Frontal cortex (tissue), 3 donors: ENCODE measurements at regions not wholly inside any gene's neighbourhood (a gene's known extent, or its start where the extent isn't known, plus 50 kb on each side); places are given as distances from the start of the nearest gene placed in this dataset.
"Not testable (repeated sequence)": the region's sequence is repeated elsewhere in the genome, so short reads cannot be mapped to it uniquely, and the experiment has no call there.

ENCODE experiments used
- DNase-seq, 2 donors: peaks; one replicate each; pipeline ENCODE4 v3.0.0; 2012; ENCODE audit warnings: low spot score in 2 of 2
- FAIRE-seq: peaks from 2 replicates; lab custom pipeline; 2012; peaks lifted over from hg19 to GRCh38; lab: Jason Lieb, UNC
- donor health status: control.
- donor health status: control.
- donor health status: control.

DNA sequence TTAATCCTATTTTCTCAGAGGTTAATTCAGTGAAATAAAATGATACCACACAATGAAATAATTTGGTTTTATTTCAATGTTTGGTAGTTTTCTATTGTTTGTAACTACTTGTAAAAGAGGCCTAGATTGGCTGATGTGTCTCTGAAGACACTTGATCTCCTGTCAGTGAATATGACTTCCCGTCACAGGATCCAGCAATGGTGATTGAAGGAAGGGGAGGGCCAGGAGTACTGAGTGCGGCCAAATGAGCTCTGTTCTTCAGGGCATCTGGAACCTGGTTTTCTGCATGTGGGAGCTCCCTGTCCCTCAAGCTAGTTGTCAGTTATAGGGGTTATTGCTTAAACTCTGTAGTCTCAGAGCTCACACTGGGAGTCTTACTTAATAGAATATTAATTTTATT, 86.5 kb upstream of the OTUD4 start:
- FAIRE-seq (no peak), DNase-seq (no peak)

DNA sequence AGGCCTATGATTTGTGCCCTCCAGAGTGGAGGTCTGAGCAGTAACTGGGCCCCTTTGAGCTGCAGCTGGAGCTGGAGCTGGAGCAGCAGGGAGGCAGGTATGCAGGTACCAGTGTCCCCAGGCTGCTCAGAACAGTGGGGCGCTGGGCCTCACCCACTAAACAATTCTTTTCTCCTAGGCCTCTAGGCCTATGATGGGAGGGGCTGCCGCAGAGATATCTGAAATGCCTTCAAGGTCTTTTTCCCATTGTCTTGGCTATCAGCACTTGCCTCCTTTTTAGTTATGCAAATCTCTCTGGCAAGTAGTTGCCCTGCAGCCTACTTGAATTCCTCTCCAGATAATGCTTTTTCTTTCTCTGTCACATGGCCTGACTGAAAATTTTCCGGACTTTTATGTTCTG, 79.7 kb upstream of the OTUD4 start:
- no peak for DNase-seq
- FAIRE-seq: no peak

DNA sequence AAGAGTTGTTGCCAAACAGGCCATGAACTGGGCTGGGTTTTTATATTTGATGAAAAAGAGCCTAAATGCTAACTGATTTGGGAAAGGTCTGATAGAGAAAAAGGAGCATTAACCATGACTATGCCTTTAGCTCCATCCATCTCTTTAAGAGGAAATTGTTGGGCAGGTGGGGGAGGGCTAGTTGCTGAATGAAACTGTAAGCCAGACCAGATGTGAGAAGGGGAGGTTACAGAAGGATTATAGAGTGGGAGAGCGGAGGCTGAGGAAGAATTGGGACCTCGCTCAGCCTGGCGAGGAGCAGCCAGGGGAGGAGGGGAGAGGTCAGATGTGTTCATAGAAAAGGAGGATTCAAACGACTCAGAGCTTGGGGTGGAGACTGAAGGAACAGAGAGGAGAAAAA, 74.9 kb upstream of the OTUD4 start:
- not testable (repeated sequence) for FAIRE-seq, DNase-seq

DNA sequence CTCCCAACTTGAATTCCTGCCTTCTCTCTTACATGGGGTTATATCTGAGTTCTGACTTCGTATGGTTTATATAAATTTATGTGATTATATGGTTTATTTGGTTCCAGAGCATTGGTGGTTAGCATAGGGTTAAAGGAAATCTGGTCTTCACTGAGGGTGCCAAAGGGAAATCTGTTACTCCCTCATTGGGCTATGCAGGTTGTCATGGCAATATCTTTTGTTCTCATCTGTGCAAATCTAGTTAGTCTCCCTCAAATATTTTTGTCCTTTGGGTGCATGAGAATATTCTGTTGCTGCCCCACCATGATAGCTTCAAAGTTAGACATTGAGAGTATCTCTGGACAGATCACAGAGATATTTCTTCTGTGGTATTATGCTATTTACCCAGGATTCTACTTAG, 71.8 kb upstream of the OTUD4 start:
- DNase-seq (no peak), FAIRE-seq (no peak)

DNA sequence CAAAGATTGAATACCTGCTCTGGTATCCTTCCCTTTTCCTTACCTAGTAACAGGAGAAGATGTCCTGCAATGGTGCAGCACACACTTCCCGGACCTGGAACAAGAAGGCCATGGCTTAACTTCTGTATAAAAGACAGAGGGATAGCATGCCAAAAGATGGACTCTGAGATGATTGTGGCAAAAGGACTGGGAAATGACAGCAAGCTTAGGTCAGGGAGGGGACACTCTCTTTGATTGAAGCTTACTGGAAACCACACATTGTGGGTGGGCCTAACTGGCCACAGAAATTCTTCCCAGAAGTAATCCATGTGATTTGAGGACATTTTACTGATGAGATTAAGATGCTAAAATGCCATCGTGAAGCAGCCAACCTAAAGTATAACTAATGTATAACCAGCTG, 71.0 kb upstream of the OTUD4 start:
- DNase-seq: no peak
- FAIRE-seq: no peak

DNA sequence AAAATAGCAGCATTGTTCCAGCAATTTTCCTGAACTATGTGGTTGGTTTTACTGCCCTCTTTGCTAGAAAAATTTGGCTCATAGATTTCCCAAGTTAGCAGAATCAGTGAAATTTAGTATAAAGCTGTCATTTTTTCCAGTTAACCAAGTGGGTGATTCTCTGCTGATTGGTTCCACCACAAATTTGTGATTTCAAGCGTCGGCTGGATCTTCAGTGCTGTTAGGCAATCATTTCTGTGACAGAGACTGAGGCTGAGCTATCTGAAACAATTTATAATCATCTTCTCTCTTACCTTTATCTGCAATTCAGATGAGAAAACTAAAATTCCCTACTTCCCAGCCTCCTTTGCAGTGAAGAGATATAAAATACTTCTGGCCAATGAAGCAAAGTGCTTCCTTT, 68.6 kb upstream of the OTUD4 start:
- FAIRE-seq (no peak), DNase-seq (no peak)

DNA sequence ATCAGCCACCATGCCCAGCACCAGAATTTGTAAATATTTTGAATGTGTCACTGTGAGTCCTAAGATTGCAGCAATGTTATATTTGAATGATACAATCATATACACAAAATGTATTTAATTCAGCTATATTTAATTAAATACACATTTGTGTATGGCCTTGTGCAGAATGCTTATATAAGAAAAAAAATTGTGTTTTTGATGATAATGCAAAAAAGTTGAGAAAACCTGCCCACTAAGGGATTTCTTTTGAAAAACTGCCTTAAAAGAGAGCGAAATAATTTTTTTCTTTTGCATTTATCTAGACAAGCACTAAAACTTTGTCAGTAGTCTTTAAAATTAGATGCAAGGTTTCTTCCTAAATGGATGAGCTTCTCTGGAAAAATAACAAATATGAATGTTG, 68.1 kb upstream of the OTUD4 start:
- FAIRE-seq (no peak), DNase-seq (no peak)

DNA sequence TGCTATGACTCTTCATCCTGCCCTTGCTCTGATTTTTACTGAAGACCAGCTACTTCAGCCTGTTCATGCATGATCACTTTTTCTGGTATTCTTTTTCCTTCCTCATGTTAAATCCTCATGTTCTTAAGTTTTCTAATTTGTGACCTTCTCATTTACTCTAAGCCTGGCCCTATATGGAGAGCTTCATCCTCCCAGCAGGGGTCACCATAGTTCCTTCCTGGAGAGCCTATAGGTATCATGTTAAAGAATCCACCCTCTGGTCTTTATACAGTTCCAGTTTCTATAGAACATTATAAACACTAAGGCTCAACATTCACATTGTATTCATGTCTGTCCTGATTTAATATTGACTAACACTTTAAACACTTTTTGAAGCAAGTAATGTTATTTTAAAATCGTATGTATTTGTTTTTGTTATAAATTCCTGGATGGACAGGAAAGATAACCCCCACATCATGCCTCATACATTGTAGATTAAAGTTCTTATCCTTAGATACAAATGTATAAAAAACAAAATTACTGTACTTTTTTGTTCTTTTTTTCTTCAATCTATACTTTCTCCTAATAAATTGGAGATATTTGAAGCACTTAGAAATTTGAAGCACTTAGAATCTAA, 53.8 kb upstream of the OTUD4 start:
- peak in 1 of 2 donors; percentile 28 for DNase-seq
- no peak for FAIRE-seq

DNA sequence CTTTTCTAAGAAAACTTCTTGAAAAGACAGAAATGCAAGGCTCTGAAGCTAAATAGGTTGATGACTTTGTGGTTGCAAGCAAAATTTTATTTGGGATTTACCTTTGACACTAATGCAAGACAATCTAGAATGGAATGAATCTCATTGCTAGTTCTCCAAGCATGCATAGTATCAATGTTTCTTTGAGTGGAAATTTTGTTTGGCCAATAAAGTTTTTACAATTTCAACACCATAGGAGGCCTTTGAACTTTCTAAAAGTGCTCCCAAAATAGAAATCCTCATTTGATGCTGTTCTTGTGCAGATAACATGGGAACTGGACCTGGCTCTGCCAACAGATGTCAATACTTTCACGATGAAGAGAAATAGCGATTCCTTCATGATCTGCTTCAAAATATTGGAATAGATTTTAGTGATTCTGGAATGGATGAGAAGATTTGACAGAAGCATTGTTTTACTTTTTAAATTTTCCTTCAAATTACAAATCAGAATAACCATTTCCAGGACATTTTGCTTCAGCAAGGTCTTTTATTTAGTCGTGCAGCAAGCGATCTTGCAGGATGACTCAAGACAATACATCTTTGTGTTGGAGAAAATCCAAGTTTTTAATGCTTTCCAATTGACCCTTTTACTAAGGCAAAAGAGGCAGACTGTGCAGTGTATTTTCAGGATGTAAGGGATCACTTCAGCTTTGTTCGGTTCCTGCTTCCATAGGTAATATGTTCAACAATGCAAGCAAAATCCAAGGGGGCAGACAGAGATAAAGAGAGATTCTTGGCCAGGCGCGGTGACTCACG, 51.7 kb upstream of the OTUD4 start:
- no peak for FAIRE-seq
- DNase-seq: no peak

DNA sequence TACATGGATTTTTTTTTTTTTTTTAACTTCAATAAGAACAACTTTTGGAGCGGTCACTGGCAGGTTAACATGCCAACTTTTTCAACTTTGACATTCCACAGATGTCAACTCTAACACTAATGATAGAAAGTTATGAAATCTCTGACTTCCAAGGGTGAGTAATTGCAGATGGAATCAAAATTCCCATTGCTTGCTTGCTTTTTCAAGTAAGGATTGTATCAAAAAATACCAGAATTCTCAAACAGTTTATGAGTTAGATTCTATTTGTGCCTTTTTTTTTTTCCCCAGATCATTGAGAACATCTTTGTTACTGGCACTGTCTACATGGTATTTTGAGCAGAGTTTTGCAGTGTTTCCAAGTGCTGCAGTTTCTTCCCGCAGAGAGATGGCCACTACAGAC, 50.3 kb upstream of the OTUD4 start:
- DNase-seq (no peak), FAIRE-seq (no peak)
